ENCODE measurements at regions not wholly inside any gene's neighbourhood (a gene's known extent, or its start where the extent isn't known, plus 50 kb on each side); places are given as distances from the start of the nearest gene placed in this dataset.

- Histone ChIP-seq H3K4me1 (no peaks in the 10 kb centered on the region), H3K9me3 (no peaks in the 10 kb centered on the region), H3K4me3 (no peak overlapping the region), H3K27me3 (no peaks in the 10 kb centered on the region), H3K27ac (no peak overlapping the region), H3K36me3 (no peaks in the 10 kb centered on the region)
- intact Hi-C loops (cut with DNase I; ENCODE audit: low total_unique reads) (no loop called here), in situ Hi-C loops (cut with MboI; ENCODE audit: low pct_ligation_motif_present in 1 of 4, low pct_unique_long_range_greater_than_20kb in 1 of 4, low sequenced_read_pairs in 3 of 4) (no loop called here)
- no peak for DNase-seq
- 65 to 68% methylated on average over 7 of the region's 7 CpGs for WGBS, 2 donors (ENCODE audit: low coverage in 1 of 2)
- TF ChIP-seq CTCF (IDR thresholded peaks at IDR 0.05) = no peak
- TF ChIP-seq POLR2AphosphoS5 (IDR thresholded peaks at IDR 0.05) = no peak
- no peak for TF ChIP-seq POLR2A (IDR thresholded peaks at IDR 0.05)
- TF ChIP-seq EP300 (IDR thresholded peaks at IDR 0.05; ENCODE audit: low read depth) = no peak
These were observed 104.0 kb upstream of the ZFP64 start for GRCh38 chr20:52295556-52295955.

DNA sequence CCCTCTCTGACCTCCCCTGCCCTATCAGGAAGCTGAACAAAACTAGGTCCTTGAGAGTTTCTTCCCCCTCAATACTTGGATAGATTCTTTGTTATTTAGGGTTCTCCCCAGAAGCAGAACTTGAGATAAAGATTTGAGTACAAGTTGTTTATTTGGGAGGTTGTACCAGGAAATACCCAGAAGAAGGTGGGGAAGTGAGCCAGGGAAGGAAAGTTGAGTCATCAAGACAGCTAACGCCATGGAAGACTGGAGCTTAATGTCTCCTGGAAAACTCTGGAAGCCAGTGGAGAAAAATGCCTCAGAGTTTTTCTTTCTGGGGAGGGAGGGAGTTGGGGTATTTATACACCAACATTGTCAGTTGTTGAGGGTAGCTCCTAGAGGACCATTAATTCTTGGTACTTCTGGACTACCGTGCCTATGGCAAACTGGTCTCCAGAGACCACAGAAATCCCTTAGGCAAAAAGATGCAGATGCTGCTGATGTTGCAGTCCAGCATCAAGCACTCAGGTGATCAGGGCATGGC, 102.6 kb upstream of the ZFP64 start:
- 73 to 80% methylated on average over 1 to 2 of the region's 2 CpGs for WGBS, 2 donors (ENCODE audit: low coverage in 1 of 2)
- in situ Hi-C loops (cut with MboI; ENCODE audit: low pct_ligation_motif_present in 1 of 4, low pct_unique_long_range_greater_than_20kb in 1 of 4, low sequenced_read_pairs in 3 of 4) (no loop called here), intact Hi-C loops (cut with DNase I; ENCODE audit: low total_unique reads) (no loop called here)
- no peak overlapping the region for H3K4me3 ChIP-seq
- no peak overlapping the region for H3K27ac ChIP-seq
- H3K9me3 ChIP-seq = no peaks in the 10 kb centered on the region
- no peaks in the 10 kb centered on the region for H3K4me1 ChIP-seq
- no peaks in the 10 kb centered on the region for H3K27me3 ChIP-seq
- TF ChIP-seq POLR2A (IDR thresholded peaks at IDR 0.05) = no peak
- TF ChIP-seq POLR2AphosphoS5 (IDR thresholded peaks at IDR 0.05) = no peak
- TF ChIP-seq EP300 (IDR thresholded peaks at IDR 0.05; ENCODE audit: low read depth) = no peak
- TF ChIP-seq CTCF (IDR thresholded peaks at IDR 0.05) = no peak
- H3K36me3 ChIP-seq = no peaks in the 10 kb centered on the region
- no peak for DNase-seq

DNA sequence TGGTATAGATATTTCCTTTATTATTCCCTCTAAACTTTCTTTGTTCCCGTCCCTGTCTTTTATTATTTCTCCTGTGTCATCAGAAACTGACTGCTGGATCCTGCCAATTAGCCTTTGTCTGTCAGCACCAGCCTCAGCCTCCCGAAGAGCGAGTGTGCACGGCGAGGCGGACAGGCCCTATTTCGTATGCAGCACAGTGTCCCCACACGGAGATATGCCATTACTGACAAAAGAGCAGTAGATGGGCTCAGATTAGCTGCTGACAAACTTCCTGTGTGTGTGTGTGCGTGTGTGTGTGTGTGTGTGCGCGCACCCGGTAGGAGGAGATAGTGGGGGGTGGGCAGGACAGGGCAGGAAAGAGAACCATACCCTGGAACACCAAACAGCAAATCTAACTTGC, 99.5 kb upstream of the ZFP64 start:
- WGBS, 2 donors (ENCODE audit: low coverage in 1 of 2) = 89 to 96% methylated on average over 4 to 12 of the region's 12 CpGs
- in situ Hi-C loops (cut with MboI; ENCODE audit: low pct_ligation_motif_present in 1 of 4, low pct_unique_long_range_greater_than_20kb in 1 of 4, low sequenced_read_pairs in 3 of 4) = no loop called here
- no peak for TF ChIP-seq CTCF (IDR thresholded peaks at IDR 0.05)
- no peak for TF ChIP-seq POLR2A (IDR thresholded peaks at IDR 0.05)
- no peak for TF ChIP-seq POLR2AphosphoS5 (IDR thresholded peaks at IDR 0.05)
- no peak for TF ChIP-seq EP300 (IDR thresholded peaks at IDR 0.05; ENCODE audit: low read depth)

DNA sequence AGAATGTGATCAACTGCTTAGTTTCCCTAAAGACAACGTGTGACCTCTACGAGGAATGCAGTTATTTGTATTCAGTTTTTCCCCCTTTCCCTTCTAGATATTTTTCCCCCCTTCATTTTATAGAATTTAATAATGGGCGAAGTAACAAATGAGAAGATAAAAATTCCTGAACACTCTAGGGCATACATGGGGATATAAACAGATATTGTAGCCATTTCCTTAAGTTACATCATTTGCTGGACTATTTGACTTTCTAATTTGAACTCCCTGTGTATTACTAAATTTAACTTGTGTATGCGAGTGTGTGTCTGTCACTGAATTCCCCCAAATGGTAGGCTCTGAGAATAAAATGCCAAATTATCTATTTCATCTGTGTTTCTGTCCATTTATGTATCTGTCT, 99.0 kb upstream of the ZFP64 start:
- 78% methylated on average over 4 of the region's 4 CpGs for WGBS, 2 donors (ENCODE audit: low coverage in 1 of 2)
- intact Hi-C loops (cut with DNase I; ENCODE audit: low total_unique reads) (no loop called here), in situ Hi-C loops (cut with MboI; ENCODE audit: low pct_ligation_motif_present in 1 of 4, low pct_unique_long_range_greater_than_20kb in 1 of 4, low sequenced_read_pairs in 3 of 4) (no loop called here)

More for the DNA sequence above, 99.5 kb upstream of the ZFP64 start:
- Histone ChIP-seq H3K4me3 (no peak overlapping the region), H3K27ac (no peak overlapping the region), H3K4me1 (no peaks in the 10 kb centered on the region), H3K36me3 (no peaks in the 10 kb centered on the region), H3K27me3 (no peaks in the 10 kb centered on the region), H3K9me3 (no peaks in the 10 kb centered on the region)
- intact Hi-C loops (cut with DNase I; ENCODE audit: low total_unique reads) = no loop called here
- DNase-seq = no peak

More for the DNA sequence above, 99.0 kb upstream of the ZFP64 start:
- no peaks in the 10 kb centered on the region for H3K36me3 ChIP-seq
- no peak for DNase-seq
- H3K9me3 ChIP-seq = no peaks in the 10 kb centered on the region
- no peak overlapping the region for H3K4me3 ChIP-seq
- TF ChIP-seq CTCF (IDR thresholded peaks at IDR 0.05) (no peak), EP300 (IDR thresholded peaks at IDR 0.05; ENCODE audit: low read depth) (no peak), POLR2A (IDR thresholded peaks at IDR 0.05) (no peak), POLR2AphosphoS5 (IDR thresholded peaks at IDR 0.05) (no peak)
- H3K27ac ChIP-seq = no peak overlapping the region
- no peaks in the 10 kb centered on the region for H3K4me1 ChIP-seq
- H3K27me3 ChIP-seq = no peaks in the 10 kb centered on the region
